ENCODE measurements at regions not wholly inside any gene's neighbourhood (a gene's known extent, or its start where the extent isn't known, plus 50 kb on each side); places are given as distances from the start of the nearest gene placed in this dataset.

DNA sequence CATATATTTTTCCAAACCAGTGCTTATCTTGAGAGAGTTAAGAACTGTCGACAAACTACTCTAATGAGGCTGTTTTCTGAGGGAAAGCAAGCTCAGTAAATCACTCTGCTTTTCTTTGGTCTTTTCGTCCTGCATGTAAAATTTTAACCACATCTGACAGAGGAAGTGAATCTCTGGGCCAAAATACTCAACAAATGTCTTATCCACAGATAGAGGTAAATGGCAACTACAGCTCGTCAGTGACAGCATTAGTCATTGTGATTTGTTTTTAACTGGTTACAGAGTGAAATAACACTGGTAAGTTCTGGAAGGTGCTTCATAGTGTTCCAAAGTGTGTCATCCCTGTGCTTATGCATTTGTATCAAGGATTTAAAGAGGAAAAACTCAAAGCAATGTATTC lies 82.6 kb upstream of the SLC8A1 start:
- POLR2A ChIA-PET, result no interaction called here
- ATAC-seq (no peak), FAIRE-seq (no peak)

DNA sequence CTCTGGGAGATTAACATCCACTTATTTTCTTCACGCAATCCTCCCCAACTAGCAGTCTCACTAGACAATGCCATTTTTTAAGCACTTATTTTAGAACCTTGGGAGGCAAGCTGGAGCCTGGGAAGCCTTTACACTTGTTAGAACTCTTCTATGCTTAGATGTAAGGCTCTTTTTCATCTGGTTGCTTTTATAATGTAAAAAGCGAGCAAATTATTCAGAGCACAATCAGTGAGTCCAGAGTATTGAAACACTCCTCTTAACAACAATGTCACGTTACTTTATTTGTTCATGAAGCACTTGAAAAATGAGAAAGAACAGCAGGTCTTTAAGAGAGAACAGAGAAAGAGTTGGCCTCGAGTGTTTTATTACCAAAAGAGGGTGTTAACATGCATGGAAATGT lies 84.1 kb upstream of the SLC8A1 start:
- ATAC-seq (no peak), FAIRE-seq (no peak), DNase-seq (ENCODE audit: low read depth in 1 of 2, low spot score in 1 of 2) (no peak)
- no peak for TF ChIP-seq EHMT2 (IDR thresholded peaks at IDR 0.05; ENCODE audit: low read depth)
- no peak for TF ChIP-seq NR3C1 (IDR thresholded peaks at IDR 0.05)
- TF ChIP-seq GATA3 (IDR thresholded peaks at IDR 0.05; ENCODE audit: borderline replicate concordance), result no peak
- TF ChIP-seq PHF8 (IDR thresholded peaks at IDR 0.05; ENCODE audit: borderline replicate concordance, low read depth), result no peak
- TF ChIP-seq CHD4 (IDR thresholded peaks at IDR 0.05; ENCODE audit: borderline replicate concordance), result no peak
- TF ChIP-seq, protein P1, sequence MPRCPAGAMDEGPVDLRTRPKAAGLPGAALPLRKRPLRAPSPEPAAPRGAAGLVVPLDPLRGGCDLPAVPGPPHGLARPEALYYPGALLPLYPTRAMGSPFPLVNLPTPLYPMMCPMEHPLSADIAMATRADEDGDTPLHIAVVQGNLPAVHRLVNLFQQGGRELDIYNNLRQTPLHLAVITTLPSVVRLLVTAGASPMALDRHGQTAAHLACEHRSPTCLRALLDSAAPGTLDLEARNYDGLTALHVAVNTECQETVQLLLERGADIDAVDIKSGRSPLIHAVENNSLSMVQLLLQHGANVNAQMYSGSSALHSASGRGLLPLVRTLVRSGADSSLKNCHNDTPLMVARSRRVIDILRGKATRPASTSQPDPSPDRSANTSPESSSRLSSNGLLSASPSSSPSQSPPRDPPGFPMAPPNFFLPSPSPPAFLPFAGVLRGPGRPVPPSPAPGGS (IDR thresholded peaks at IDR 0.05), result no peak
- TF ChIP-seq JUN (IDR thresholded peaks at IDR 0.05), result no peak
- TF ChIP-seq CEBPB (IDR thresholded peaks at IDR 0.05), result no peak
- no peak for TF ChIP-seq FOSL2 (IDR thresholded peaks at IDR 0.05)
- no peak for TF ChIP-seq FOSL2 (CRISPR knock-in tag; IDR thresholded peaks at IDR 0.05)
- no peak for TF ChIP-seq MAFK (IDR thresholded peaks at IDR 0.05; ENCODE audit: partially characterized antibody)
- TF ChIP-seq, protein P2, sequence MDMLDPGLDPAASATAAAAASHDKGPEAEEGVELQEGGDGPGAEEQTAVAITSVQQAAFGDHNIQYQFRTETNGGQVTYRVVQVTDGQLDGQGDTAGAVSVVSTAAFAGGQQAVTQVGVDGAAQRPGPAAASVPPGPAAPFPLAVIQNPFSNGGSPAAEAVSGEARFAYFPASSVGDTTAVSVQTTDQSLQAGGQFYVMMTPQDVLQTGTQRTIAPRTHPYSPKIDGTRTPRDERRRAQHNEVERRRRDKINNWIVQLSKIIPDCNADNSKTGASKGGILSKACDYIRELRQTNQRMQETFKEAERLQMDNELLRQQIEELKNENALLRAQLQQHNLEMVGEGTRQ (IDR thresholded peaks at IDR 0.05), result no peak
- ChIA-PET CTCF (interaction anchor here (0.9 kb wide), 1 partner anchor 14 kb away, joined by 3 read pairs; no protein-coding TSS in a partner anchor), POLR2A (no interaction called here)
- H3K4me2 ChIP-seq, result no peak overlapping the region
- H3K27ac ChIP-seq, result no peak overlapping the region
- no peak overlapping the region for H3K4me3 ChIP-seq
- WGBS (ENCODE audit: missing lambda C conversion rate), result 18% methylated on average over 4 of the region's 4 CpGs
- H3K9me3 ChIP-seq, result no peaks in the 10 kb centered on the region
- no peaks in the 10 kb centered on the region for H3K4me1 ChIP-seq

More for the DNA sequence above, 82.6 kb upstream of the SLC8A1 start:
- 7% methylated on average over 3 of the region's 3 CpGs for WGBS (ENCODE audit: missing lambda C conversion rate)
- no peak overlapping the region for H3K4me2 ChIP-seq
- CTCF ChIA-PET, result interaction anchor here (1.5 to 1.6 kb wide), 2 partner anchors 8 to 20 kb away, joined by 3 to 5 read pairs; no protein-coding TSS in a partner anchor
- no peak overlapping the region for H3K4me3 ChIP-seq
- no peak for DNase-seq (ENCODE audit: low read depth in 1 of 2, low spot score in 1 of 2)
- H3K4me1 ChIP-seq, result no peaks in the 10 kb centered on the region
- no peak overlapping the region for H3K27ac ChIP-seq
- no peaks in the 10 kb centered on the region for H3K9me3 ChIP-seq
- no peak for TF ChIP-seq TFCP2L1 (CRISPR knock-in tag; IDR thresholded peaks at IDR 0.05)
- TF ChIP-seq, protein P1 (IDR thresholded peaks at IDR 0.05), result no peak
- no peak for TF ChIP-seq POLR2A (IDR thresholded peaks at IDR 0.05; ENCODE audit: low read length)
- no peak for TF ChIP-seq EHF (CRISPR knock-in tag; IDR thresholded peaks at IDR 0.05)
- TF ChIP-seq, protein P3, sequence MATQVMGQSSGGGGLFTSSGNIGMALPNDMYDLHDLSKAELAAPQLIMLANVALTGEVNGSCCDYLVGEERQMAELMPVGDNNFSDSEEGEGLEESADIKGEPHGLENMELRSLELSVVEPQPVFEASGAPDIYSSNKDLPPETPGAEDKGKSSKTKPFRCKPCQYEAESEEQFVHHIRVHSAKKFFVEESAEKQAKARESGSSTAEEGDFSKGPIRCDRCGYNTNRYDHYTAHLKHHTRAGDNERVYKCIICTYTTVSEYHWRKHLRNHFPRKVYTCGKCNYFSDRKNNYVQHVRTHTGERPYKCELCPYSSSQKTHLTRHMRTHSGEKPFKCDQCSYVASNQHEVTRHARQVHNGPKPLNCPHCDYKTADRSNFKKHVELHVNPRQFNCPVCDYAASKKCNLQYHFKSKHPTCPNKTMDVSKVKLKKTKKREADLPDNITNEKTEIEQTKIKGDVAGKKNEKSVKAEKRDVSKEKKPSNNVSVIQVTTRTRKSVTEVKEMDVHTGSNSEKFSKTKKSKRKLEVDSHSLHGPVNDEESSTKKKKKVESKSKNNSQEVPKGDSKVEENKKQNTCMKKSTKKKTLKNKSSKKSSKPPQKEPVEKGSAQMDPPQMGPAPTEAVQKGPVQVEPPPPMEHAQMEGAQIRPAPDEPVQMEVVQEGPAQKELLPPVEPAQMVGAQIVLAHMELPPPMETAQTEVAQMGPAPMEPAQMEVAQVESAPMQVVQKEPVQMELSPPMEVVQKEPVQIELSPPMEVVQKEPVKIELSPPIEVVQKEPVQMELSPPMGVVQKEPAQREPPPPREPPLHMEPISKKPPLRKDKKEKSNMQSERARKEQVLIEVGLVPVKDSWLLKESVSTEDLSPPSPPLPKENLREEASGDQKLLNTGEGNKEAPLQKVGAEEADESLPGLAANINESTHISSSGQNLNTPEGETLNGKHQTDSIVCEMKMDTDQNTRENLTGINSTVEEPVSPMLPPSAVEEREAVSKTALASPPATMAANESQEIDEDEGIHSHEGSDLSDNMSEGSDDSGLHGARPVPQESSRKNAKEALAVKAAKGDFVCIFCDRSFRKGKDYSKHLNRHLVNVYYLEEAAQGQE (IDR thresholded peaks at IDR 0.05), result no peak
- no peak for TF ChIP-seq HOXB13 (CRISPR knock-in tag; IDR thresholded peaks at IDR 0.05; ENCODE audit: low read depth)
- no peak for TF ChIP-seq ZSCAN20 (CRISPR knock-in tag; IDR thresholded peaks at IDR 0.05)
- TF ChIP-seq KDM5A (IDR thresholded peaks at IDR 0.05), result no peak
- TF ChIP-seq, protein P4, sequence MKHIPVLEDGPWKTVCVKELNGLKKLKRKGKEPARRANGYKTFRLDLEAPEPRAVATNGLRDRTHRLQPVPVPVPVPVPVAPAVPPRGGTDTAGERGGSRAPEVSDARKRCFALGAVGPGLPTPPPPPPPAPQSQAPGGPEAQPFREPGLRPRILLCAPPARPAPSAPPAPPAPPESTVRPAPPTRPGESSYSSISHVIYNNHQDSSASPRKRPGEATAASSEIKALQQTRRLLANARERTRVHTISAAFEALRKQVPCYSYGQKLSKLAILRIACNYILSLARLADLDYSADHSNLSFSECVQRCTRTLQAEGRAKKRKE (CRISPR knock-in tag; IDR thresholded peaks at IDR 0.05; ENCODE audit: low read depth), result no peak
- no peak for TF ChIP-seq NR3C1 (IDR thresholded peaks at IDR 0.05)
- no peak for TF ChIP-seq ESRRA (IDR thresholded peaks at IDR 0.05; ENCODE audit: borderline replicate concordance, low read length)
- no peak for TF ChIP-seq MAZ (IDR thresholded peaks at IDR 0.05; ENCODE audit: borderline replicate concordance, low read depth, low read length)
- TF ChIP-seq GATA3 (IDR thresholded peaks at IDR 0.05; ENCODE audit: borderline replicate concordance), result no peak
- TF ChIP-seq KDM1A (IDR thresholded peaks at IDR 0.05; ENCODE audit: low read depth), result no peak
- no peak for TF ChIP-seq NPAS2 (CRISPR knock-in tag; IDR thresholded peaks at IDR 0.05; ENCODE audit: borderline replicate concordance)
- TF ChIP-seq, protein P5, sequence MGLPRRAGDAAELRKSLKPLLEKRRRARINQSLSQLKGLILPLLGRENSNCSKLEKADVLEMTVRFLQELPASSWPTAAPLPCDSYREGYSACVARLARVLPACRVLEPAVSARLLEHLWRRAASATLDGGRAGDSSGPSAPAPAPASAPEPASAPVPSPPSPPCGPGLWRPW (IDR thresholded peaks at IDR 0.05), result no peak
- no peak for TF ChIP-seq EHMT2 (IDR thresholded peaks at IDR 0.05; ENCODE audit: low read depth)
- TF ChIP-seq CBX8 (IDR thresholded peaks at IDR 0.05), result no peak
- TF ChIP-seq CEBPB (IDR thresholded peaks at IDR 0.05), result no peak

Data from A549 (cell line).